Mucosa of gallbladder (tissue), 1 donor: ENCODE measurements at regions not wholly inside any gene's neighbourhood (a gene's known extent, or its start where the extent isn't known, plus 50 kb on each side); places are given as distances from the start of the nearest gene placed in this dataset.

Experiments used
- DNase-seq: peaks from one replicate; pipeline ENCODE4 v3.0.0-alpha.2; 2020; ENCODE audit warnings: low spot score
- donor health status: DM: no; HTN: no; CAD: no.

DNA sequence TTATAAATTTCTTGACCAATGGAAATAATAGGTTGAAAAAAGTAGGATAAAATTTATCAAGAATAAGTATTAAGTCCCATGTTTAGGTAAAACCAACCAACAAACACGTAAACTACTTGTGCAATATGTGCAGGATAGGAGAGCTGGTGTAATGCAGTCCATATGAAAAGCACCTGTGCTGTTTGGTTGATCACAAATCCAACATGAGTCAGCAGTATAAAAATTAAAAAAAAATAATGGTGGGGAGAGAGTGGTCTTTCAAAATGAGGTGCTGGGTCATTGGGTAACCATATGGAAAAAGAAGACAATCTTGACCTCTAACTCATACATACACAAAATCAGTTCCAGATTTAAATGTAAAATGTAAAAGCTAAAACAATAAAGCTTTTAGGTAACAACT is 181.8 kb downstream of the HS3ST3B1 start:
- DNase-seq, result no peak

DNA sequence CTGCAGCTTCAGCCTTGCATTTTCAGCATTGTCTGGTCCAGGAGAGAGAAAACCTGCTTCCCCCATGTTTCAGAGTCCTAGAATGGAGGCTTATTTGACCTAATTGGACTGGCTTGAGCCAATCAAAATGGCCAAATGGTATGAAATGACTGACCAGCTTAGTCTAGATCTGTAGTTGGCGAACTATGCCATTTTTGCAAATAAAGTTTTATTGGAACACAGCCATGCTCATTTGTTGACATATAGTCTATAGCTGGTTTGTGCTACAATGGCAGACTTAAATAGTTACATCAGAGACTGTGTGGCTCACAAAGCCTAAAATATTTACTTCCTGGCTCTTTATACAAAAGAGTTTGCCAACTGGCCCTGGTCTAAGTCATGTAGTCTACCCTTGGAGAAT is 180.8 kb downstream of the HS3ST3B1 start:
- no peak for DNase-seq

DNA sequence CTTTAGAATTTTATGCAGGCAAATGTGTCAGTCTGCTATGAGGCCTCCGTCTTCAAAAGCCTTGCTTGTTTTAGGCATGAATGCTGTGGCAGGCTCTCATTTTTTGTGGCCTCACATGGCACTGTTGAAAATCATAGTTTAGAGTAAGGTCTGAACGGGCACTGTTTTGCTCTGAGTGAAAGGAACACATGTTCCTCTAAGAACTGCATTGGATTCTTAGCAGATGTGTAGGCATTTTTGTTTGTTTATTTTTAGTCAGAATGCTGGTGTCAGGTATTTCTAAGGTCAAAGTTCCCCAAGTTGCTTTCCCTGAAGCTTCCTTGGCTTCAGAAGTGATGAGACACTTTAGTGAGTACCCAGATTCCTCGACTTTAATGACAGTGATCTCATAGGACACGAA is 173.7 kb downstream of the HS3ST3B1 start:
- no peak for DNase-seq

DNA sequence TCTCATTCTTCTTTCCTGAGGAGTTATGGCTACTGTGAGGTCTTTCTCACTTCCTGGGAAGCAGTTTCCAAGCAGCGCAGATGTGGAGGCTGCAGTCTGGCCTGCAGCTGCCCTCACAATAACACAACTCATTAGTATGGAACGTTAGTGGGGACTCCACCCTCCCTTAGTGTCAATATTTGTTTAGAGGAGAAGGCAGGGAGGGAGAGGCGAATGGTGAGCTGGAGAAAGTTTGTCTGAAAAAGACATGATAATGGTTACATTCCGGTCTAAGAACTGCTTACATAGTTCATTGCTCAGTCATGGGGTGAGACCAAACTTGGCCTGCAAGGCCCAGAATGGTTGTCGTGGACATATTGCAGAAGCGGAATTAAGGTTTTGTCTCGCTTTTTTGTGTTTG is 170.2 kb downstream of the HS3ST3B1 start:
- DNase-seq, result peak; percentile 36

DNA sequence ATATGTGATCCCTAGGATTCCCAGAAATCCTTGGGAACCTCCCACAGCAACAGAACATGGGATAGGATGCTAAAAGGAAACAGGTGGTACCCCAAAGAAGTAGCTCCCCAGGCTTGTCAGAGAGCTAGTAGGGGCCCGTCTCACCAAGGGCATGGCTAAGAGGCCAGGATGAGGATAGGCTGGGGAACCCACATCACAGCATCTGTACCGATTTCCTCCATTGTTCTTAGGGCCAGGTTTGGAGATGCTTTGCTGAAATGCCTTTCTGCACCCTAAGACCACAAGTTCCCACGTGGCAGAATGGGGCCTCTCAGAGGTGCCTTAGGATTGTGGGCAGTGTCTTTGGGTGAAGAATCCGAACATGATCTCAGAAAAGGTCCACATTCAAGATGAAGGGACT is 169.5 kb downstream of the HS3ST3B1 start:
- no peak for DNase-seq

DNA sequence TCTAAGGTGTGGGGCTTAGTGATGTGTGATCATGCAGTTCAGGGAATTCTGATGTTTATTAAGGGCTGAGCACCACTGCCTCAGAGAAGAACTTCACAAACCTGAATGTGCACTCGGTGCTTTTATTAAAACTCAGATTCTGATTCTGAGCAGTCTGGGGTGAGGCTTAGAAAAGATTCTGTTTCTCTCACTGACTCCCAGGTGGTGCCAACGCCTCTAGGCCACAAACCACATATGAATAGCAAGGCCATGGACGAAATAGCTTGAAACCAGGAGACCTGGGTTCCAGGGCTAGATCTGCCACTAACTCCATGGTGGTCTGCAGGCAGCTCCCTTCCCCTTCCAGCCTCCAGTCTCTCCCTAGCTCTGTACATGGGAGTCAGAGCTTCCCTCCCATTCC is 169.1 kb downstream of the HS3ST3B1 start:
- DNase-seq, result no peak

DNA sequence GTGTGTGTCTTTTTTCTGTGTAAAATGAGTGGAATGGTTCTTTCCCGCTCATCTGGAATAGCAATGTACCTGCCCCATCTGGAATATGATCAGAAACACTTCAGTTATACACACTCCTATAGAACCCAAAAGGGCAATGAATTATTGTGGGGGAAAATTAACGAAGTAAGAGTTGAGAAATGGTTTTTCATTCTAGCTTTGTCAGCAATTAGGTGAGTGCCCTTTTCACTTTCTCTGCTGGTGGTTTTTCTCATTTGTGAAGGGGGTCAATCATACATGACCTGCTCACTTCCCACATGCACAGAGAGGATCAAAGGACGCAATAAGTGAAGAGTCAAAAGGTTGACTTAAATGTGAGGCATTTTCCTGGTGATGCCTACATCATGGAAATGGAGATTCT is 168.0 kb downstream of the HS3ST3B1 start:
- no peak for DNase-seq

DNA sequence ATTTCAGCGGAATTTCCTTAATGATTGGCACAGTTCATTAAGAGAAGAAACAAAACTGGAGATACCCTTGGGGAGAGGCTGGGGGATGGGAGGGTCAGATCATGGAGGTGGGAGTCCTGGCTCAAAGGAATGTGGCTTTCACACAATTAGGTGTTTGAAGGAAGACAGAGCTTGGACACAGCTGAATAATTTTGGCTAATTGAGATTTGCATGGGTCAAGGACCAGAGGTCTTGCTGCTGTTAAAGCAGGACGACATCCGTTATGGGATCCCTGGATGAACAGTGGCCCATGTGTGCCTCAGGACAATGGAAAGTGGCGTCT is 160.3 kb downstream of the HS3ST3B1 start:
- DNase-seq, result no peak

DNA sequence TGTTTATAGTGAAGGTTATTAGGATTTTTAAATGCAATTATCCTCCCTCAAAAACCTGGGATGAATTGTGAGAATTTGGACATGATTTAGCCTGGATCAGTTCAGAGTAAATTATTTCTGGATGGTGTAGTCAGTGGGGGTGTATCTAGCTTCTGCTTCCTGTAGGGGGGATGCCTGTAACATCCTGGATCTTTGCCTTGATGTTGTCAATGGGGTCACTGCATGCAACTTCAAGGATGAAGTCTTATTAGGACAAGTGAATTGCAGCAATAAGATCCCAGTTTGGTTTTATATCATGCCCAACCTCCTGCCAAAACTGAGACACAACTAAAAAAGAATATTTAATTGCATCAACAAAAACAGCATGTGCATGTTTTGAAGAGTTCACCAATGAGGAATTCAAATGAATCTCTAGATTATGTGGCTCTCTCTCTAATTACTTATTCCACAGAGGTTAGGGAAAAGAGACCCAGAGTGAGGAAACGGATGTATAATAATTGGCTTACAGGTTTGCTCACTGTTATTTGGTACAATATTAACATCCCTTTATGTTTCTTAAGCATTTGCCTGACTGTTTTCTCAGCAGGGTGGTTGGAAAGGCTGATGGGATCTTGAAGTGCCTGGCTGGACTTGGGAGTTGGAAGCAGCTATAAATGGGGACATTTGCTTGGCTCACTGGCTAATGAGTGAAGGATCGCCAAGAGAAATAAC is 159.8 kb downstream of the HS3ST3B1 start:
- no peak for DNase-seq

DNA sequence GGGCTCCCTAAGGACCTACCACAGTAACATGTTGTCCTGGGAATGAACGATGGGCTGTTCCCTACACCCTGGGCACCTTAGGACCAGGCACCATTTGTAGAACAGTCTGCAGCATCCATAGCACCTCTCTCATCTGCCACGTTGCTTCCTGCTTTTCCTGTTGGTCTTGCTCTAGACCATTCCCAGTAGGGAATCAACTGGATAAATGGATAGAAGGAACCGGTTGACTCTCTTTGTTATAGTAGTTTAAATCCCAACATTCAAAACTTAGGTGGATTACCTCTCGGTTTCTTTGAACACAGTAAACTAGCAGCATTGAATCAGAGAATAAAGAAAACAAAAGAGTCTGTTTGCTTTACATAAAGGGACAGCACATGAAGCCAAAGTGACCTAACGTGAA is 159.1 kb downstream of the HS3ST3B1 start:
- DNase-seq, result no peak

DNA sequence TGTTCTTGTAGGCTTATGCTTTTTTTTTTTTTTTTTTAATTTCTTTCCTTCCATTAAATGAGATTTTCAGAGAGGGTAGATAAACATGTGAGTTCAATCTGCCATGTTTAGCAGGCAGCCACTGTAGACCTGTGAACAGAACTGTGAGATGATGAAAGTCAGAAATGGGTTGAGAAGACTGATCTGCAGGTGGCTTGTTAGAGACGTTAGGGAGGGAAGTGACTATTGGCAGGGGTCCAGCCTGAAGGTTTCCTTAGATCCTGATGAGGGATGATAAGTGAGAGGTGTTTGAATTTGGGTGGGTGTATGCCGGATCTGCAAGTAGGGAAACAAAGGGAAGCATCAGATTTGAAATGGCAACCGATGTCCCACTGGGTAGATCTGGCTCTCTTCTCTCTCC is 157.8 kb downstream of the HS3ST3B1 start:
- no peak for DNase-seq

DNA sequence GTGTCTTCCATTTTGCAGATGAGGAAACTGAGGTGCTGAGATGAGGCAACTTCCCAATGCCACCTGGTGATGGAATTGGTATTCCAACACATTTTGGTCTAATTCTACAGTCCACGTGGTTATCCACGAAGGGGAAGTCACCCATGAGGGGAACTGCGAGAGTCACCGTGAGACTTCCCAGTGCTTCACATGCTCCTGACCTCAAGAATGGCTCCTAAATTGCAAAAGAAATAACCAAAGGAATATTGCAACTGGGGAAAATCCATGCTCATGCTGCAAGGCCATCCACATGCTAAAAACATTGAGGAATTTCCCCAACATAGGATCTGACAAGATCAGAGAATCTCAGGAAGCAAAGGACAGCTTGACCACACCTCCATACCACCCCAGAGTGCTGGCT is 153.9 kb downstream of the HS3ST3B1 start:
- no peak for DNase-seq

DNA sequence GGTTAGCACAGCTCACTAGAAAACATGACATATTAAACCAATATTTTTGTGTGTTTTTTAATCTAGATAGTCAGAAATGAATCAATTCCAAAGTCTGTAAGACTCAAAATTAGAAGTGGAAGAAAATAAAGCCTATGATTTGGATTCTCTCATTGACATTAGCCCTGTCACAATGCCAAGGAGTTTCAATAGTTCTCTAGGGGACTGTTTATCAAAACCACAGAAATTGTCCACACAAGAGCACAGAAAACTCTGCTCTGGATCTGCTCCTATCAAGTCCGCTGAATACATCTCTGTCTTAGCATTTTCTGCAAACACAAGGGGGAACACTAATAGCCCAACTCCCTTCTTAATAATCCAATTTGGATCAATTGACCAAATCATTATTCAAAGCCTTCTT is 152.0 kb downstream of the HS3ST3B1 start:
- DNase-seq, result no peak

DNA sequence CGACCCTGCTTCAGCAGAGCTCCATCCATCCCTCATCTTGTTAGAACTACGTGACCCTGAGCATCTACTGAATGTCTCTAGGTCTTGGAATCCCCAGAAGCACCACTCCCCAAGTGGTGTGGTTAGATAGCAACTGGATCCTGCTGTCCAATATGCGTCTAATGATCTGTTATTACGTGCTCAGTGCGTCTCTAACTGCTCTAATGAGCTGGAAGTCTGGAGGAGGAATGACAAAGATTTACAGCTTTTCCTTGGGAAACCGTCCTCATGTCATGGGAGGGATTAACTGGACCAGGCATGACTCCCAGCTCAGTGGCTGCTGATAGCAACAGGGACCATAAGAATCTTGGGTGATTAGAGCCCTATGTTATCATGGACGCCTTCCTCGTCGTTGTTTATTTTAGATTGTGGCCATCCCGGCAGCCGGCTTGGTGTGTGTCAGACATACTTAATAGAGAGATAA is 150.9 kb downstream of the HS3ST3B1 start:
- no peak for DNase-seq

DNA sequence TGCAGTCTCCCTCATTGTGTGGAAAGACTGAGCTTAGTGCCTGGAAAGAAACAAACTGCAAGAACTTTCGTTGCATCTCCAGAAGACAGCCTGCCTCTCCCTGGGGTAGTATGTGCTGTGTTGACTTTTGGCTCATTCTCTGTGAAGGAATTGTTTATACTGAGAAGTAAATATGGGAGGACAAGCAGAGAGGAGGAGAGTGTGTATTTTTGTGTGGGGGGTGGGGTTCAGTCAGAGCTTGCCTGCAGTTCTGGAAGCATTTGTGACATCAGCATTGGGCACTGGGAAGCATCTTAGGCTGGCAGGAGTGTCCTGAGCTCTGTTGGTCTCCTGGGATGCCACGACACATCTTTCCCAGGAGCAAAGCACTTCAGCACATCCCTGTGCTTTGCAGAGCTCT is 147.9 kb downstream of the HS3ST3B1 start:
- no peak for DNase-seq

DNA sequence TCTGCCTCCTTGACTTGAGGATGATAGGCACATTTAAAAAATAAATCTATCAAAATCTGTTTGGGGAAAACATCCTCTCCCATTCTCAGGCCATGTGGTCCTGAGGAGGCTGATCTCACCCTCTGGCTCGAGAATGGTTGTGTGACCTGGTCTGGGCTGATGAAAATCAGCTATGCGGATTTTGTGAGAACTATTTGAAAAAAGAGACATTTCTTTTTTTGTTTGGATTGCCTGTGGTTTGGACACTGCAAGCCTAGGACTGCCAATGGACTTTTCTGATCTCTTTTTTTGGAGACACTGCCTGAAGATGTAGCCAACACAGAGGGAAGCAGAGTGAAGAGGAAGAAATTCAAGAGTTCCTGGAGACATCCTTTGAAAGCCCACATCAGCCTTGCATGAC is 145.9 kb downstream of the HS3ST3B1 start:
- no peak for DNase-seq

DNA sequence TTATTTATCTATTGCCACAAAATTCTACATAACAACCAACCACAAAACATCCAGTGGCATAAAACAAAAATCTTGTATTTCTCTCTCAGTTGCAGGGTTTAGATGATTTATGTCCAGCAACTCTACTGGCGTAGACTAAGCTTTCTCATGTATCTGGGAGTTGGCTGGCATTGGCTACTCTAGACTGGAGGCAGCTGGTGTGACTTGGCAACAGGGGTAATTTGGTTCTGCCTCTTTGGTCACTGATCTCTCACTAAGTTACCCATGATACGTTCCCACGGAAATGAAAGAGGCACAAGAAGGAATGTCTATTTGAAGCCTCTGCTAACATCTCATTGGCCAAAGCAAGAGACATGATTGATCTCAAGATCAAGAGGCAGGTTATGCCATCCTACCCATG is 144.0 kb downstream of the HS3ST3B1 start:
- DNase-seq, result no peak

DNA sequence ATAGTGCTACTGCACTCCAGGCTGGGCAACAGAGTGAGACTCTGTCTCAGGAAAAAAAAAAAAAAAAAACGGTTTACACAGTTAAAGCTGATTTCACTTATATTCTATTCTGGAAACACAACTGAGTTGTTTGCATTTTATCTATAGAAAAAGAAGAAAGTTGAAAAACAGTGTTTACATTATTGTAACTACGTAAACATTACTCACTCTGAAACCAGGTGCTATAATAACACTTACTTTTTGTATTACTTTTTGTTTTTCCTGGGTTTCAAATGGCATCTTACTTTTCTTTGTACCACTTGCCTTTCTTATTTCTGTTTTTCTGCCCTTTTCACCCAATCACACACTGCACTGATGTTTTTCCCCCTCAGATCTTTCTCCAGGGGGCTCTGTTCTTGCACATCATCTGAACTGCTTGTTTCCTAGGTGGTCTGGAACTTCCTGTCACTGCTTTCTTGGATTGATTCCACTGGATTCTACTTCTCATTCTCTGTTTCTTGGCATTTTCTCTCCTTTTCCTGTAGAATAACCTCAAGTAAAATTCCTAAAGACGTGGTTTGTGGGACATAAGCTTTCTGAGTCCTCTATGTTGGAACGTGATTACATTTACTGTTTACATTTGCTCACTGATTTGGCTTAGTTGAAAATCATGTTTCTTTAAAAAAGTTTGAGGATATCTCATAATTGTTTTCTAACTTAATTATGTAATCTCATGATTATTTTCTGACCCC is 142.1 kb downstream of the HS3ST3B1 start:
- no peak for DNase-seq

DNA sequence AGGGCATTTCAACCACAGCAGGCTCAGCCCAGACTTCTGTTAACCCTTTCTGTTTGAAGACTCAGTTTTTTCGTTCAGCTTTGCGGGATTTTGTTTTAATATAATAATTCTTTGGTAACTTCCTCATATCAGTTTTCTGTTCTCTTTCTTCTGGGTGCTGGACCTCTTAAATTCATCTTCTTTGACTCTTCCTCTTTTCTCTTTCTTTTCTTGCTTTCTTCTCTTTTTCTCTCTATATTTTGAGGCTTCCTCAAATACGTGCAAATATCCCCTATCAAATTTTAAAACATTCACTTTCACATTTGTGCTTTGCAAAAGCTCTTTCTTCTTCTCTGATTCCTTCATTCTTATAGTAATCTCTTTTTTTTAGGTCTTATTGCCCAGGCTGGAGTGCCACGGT is 136.3 kb downstream of the HS3ST3B1 start:
- no peak for DNase-seq

DNA sequence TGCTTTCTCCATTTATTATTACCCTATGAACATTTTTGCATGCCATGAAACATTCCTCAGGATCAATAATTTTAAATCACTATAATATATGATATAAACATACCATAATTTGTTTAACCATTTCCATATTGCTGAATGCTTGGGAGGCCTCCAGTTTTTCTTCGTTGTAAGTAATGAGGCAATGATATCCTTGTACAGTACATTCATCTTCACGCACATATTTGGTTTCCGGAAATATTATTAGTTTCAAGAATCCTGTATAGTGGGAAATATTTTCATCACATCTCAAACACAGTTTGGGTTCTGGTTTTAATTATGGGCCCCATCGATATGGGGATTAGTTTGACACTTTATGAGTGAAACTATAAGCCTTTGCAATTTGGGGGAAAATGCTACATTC is 135.4 kb downstream of the HS3ST3B1 start:
- no peak for DNase-seq

DNA sequence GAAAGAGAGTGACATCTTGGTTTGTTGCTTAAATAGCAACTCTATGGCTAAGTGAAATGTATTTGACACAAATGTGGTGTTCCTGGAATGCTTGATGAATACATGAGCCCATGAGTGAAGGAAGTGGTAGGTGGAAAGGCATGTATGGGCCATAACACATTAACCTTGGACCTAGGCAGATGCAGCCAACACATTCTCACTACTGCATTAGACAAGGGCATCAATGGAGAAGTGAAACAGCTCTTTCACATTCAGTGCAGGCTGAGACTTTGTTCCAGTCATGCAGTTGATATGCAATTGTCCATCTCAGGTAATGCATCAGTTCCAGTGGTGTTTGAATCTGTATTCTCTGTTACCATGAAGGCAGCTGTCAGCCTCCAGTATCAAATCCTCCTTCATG is 133.6 kb downstream of the HS3ST3B1 start:
- DNase-seq, result no peak

DNA sequence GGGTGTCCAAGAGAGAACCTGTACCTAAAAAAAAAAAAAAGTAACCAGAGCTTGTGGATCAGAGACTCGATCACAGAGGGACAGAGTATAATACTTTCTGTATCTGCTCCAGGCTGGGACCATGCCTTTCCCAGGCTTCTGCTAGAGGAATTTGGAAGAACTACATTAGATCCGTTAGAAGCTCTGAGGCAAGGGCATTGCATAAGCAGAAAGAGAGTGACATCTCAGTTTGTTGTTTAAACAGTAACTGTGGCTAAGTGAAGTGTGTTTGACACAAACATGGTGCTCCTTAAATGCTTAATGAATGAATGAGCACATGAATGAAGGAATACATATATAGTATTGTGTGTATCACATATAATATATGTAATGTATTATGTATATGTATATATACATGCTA is 131.2 kb downstream of the HS3ST3B1 start:
- no peak for DNase-seq

DNA sequence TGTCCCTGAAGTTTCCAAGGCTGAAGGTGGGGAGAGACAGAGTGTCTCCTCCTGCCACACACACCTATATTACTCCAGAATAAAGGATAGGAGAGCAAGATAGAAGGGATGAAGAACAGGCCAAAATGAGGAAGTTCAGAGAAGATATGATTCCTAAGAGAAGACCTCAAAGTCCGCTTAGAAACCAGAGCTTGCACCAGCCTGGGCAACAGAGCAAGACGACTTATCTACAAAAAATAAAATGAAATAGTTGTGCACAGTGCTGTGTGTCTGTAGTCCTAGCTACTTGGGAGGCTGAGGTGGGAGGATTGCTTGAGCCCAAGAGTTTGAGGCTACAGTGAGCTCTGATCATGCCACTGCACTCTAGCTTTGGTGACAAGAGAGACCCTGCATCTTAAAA is 128.2 kb downstream of the HS3ST3B1 start:
- no peak for DNase-seq

DNA sequence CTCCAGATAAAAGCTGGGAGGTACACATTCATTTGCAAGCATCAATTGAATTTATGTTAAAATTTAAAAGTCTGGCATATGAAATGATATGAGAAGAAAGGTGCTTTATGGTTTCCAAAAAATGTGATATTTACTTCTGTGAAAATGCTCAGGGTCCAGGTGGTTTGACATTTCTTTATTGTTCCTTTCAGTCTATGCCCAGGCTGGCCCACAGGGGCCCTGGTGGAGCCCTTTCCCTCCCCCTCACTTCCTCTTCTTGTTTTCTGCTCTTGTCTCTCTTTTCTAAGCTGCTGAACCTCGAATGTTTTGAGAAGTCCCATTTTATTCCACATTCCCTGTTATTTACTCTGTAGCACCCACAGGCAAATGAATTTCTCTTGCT is 127.8 kb downstream of the HS3ST3B1 start:
- DNase-seq, result no peak
